GM21576 (cell line): ENCODE measurements at regions not wholly inside any gene's neighbourhood (a gene's known extent, or its start where the extent isn't known, plus 50 kb on each side); places are given as distances from the start of the nearest gene placed in this dataset.
"Not testable (repeated sequence)": the region's sequence is repeated elsewhere in the genome, so short reads cannot be mapped to it uniquely, and the experiment has no call there.

Experiments
- ATAC-seq: cut with Tn5 transposase; IDR thresholded peaks from one replicate; pipeline ENCODE4 v1.9.1; 2021; ENCODE audit warnings: mild to moderate bottlenecking, moderate library complexity; ENCODE audit not compliant: unreplicated experiment

- ATAC-seq, result no peak
Measured at GRCh38 chr2:83015035-83015715, 1443.9 kb downstream of the SUCLG1 start.

DNA sequence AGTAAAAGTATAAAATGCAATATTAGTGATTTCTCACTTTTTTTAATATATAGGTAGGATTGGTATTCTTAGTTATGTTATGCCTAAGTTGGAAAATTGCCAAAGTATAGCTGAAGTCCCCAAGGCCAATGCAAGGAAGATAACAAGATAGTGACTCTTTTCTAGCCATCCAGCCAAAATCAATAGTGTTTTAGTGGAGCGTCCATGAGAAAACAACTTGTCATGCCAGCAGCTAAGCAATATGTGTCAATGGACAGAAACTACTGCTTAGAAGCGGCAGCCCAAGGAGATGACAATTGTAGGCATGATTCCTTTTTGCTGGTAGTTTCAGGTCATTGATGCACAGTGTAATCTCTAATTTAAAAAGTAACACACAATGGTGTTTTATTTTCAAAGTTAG is 1444.6 kb downstream of the SUCLG1 start:
- ATAC-seq, result no peak

- ATAC-seq, result no peak
Measured at GRCh38 chr2:83006961-83007360, 1452.1 kb downstream of the SUCLG1 start.

DNA sequence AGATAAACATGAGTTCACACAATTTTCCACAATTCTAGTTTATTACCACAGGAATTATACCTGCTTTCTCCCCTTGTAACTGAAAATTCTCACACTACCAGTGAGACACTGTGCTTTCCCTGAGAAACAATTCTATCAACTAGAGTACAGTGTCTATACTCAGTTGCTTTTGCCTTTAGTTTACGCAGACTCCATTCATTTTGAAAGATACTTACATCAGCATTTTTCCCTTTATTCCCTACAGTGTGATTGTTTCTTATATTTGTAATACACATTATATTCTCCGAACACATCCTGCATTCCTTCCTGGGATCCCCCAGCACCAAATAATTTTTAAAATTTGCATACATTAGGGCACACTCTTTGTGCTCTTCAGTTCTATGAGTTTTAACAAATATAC is 1455.5 kb downstream of the SUCLG1 start:
- ATAC-seq, result no peak

DNA sequence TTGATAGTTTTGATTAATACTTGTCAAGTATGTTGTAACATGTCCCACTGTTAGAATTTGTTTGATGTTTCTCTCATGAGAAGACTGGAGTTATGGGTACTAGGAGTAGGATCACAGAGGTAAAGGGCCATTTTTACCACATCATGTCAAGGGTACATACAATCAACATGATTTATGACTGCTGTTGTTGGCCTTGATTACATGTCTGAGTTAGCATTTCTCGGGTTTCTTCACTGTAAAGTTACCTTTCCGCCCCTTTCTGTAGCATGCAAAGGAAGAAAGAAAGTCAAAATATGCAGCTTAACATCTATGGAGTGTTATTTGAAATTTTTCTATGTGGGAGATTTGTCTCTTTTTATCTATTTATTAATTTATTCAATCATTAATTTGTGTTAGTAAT is 1456.4 kb downstream of the SUCLG1 start:
- no peak for ATAC-seq

DNA sequence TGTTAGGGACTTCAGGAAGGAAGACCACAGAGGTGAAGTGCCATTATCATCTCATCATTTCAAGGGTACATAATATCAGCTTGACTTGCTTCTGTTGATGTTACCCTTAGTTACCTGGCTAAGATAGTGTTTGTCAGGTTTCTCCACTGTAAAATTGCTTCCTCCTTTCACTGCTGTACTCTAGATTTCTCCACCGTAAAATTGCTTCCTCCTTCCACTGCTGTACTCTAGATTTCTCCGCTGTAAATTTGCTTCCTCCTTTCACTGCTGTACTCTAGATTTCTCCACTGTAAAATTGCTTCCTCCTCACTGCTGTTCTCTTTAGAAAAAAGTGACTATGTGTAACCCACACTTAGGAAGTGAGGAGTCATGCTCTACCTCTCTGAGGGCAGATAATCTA is 1460.3 kb downstream of the SUCLG1 start:
- no peak for ATAC-seq

DNA sequence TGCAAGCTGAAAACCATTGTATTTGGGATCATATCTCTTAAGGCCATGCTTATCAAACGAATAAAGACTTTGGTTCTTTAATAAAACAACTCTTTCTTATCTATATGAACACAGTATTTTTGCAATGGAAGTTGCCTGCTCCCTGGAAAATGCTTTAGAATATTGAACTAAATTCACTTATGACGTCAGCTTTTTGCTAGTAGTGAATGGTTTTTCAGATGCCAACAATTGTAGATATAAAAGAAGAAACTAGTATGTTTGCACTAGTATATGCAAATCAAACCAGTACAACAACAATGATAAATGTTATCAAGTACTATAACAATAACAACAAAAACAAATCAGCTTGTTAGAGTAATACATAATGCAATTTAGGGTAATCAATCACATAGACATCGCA is 1462.9 kb downstream of the SUCLG1 start:
- no peak for ATAC-seq

DNA sequence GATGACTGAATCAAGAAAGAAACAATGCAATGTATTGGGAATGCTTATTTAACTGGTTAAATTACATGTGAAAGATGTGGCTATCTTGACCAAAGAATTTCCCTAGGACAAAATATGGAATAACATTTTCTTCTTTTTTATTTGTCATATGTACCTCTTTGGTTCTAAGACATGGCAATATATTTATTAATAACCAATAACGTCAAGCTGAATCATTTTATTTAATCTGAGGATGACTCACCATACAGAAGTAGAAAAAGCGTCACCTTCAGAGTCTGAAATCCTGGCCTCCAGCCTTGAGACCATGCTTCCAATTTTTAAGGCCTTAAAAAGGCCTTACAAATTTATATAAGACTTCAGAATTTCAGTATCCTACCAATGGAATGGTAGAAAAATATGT is 1464.9 kb downstream of the SUCLG1 start:
- no peak for ATAC-seq

DNA sequence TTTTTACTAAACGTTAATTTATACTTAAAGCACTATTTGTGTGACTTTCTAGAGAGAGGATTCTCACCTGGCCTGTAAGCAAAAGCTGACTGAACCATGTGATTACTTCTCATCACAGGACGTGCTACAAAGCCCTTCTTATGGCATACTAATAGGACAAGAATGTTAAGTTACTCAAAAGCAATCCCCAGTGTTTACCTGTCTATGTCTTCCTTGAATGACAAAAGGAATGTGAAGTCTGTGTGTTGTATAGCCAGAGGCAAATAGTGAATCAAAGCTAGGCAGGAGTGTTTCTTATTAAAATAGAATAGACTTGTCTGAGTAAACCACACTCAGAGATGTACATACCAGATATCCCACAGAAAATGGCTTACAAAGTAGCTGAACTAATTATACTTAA is 1465.5 kb downstream of the SUCLG1 start:
- no peak for ATAC-seq

DNA sequence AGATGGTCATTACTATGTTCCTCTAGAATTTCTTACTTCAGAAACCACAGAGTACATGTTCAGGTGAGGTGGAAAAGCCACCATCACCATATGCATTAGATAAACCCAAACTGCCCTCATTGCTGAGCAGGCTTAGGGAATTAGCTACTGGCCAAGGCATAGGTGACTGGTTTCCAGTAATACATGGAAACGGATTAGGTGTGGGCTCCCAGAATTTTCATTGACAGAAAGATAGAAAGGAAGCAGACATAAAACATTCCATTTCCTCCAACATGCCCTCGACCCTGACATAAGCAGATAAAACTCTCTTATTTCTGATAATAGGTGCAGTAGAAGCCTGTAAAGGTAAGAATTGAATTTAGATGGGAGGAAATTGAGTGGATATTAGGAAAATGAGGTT is 1466.1 kb downstream of the SUCLG1 start:
- ATAC-seq, result no peak

DNA sequence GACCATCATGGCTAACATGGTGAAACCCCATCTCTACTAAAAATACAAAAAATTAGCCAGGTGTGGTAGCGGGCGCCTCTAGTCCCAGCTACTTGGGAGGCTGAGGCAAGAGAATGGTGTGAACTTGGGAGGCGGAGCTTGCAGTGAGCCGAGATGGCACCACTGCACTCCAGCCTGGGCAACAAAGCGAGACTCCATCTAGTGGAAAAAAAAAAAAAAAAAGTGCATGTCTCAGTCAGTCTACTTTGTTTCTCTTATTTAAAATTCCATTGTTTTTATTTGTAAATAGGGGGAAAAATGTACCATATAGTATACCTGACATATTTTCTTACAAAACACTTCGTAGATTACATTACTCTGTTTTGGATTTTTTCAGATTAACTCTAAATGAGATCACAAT is 1471.4 kb downstream of the SUCLG1 start:
- not testable (repeated sequence) for ATAC-seq

DNA sequence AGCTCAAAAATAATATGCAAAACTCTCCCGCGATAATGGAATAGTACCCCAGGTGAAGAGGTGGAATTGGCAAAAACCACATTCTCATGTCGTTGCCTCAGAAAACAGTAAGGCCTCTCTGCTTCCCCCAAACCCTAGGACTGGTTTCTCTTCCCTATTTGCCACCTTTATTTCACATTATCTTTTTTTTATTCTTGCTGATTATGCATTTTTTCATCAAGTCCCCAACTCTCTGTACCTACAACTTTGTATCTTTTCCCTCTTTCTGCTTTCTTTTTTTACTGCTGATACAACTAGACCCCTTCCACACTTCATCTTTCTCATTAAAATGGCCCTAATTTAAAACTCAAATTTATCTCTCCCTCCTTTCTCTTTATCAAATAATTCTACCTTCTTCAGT is 1472.2 kb downstream of the SUCLG1 start:
- no peak for ATAC-seq

GRCh38 chr2:82985572-82986197 is 1473.4 kb downstream of the SUCLG1 start:
- ATAC-seq, result no peak

- ATAC-seq, result no peak
Measured at GRCh38 chr2:82968358-82968757, 1490.7 kb downstream of the SUCLG1 start.

GRCh38 chr2:82964341-82964740 is 1494.7 kb downstream of the SUCLG1 start:
- ATAC-seq, result no peak

DNA sequence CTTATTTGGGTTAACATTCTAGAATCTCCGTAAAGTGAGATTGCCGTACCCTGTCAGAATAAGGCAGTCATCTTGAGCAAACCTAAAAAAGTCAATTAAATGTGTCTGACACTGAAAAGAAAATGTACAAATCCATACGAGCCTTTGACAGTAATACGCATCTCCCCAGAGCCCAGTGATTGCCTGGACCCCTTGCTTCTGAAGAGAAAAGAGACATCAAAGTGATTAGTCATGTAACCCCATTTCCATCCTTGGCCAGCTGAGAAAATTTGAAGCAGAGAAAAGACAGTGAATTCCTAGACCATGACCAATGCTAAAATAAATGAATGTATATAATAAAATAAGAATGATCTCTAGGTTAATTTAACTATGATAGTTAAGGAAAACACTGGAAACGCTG is 1499.4 kb downstream of the SUCLG1 start:
- no peak for ATAC-seq

GRCh38 chr2:82954868-82955267 is 1504.2 kb downstream of the SUCLG1 start:
- ATAC-seq, result no peak

DNA sequence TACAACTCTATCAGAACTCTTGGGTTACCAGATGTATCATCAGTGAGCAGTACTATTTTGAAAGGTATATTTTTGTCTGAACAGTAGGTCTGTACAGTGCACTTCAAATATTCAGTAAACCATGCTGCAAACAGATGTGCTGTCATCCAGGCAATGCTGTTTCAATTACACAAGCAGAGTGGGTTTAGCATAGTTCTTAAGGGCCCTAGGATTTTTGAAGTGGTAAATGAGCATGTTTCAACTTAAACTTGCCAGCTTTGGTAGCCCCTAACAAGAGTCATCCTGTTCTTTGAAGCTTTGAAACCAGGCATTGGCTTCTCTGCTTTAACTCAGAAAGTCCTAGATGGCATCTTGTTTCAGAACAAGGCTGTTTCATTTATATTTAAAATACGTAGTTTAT is 1519.9 kb downstream of the SUCLG1 start:
- ATAC-seq, result no peak

DNA sequence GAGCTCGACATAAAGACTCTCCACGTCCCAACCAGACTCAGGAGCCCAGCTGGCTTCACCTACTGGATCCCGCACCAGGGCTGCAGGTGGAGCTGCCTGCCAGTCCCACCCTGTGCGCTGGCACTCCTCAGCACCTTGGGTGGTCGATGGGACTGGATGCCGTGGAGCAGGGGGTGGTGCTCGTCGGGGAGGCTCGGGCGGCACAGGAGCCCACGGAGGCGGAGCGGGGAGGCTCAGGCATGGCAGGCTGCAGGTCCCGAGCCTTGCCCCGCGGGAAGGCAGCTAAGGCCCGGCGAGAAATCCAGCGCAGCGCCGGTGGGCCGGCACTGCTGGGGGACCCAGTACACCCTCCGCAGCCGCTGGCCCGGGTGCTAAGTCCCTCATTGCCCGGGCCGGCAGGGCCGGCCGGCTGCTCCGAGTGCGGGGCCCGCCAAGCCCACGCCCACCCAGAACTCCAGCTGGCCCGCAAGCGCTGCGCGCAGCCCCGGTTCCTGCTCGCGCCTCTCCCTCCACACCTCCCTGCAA is 1520.7 kb downstream of the SUCLG1 start:
- not testable (repeated sequence) for ATAC-seq

DNA sequence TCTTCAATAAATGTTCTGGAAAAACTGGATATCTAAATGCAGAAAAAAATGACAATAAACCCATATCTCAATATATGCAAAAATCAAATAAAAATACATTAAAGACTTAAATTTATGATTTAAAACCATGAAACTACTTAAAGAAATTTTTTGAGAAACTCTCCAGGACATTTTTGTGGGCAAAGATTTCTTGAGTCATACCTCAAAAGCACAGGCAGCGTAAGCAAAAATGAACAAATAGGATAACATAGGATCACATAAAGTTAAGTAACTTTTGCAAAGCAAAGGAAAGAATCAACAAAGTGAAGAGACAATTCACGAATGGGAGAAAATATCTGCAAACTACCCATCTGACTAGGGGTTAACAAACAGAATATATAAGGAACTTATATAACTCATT is 1545.5 kb downstream of the SUCLG1 start:
- no peak for ATAC-seq

- no peak for ATAC-seq
Measured at GRCh38 chr2:82896117-82896516, 1563.0 kb downstream of the SUCLG1 start.

DNA sequence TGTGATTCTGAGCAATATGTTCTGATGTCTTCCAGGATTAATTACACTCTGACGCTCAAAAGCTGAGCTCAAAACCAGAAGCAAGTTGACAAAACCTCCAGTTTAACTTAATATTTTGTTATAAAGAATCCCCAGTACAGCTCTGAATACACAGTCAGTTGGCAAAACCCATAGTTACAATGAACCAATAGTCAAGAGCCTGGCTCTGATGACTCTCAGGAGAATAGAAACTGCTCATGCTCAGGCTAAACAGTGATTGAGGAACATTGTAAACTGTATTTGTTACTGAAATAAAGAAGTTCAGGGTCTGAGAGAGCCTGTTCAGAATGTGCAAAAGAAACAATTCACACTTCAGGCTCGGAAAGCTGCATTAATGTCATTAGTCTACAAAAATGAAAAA is 1565.9 kb downstream of the SUCLG1 start:
- ATAC-seq, result no peak

DNA sequence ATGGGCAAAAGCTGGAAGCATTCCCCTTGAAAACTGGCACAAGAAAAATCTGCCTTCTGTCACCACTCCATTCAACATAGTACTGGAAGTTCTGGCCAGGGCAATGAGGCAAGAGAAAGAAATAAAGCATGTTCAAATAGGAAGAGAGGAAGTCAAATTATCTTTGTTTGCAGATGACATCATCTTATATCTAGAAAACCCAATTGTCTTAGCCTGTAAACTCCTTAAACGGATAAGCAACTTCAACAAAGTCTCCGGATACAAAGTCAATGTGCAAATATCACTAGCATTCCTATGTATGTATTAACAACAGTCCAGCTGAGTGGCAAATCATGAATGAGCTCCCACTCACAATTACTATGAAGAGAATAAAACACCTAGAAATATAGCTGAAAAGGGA is 1579.3 kb downstream of the SUCLG1 start:
- ATAC-seq, result no peak
